GM18951 (cell line): ENCODE measurements at regions not wholly inside any gene's neighbourhood (a gene's known extent, or its start where the extent isn't known, plus 50 kb on each side); places are given as distances from the start of the nearest gene placed in this dataset.

Source experiments
- POLR2A ChIP-seq: IDR thresholded peaks from 4 replicates; pipeline ENCODE4 v1.6.1; 2011; ENCODE audit warnings: mild to moderate bottlenecking; ENCODE audit not compliant: insufficient read length, insufficient read depth; ENCODE audit errors: extremely low read depth
- in situ Hi-C: fragments of 300-500 bp; cut with MboI; formaldehyde crosslinking; loops from one replicate; pipeline ENCODE4 v1.12.0; 2022; ENCODE audit warnings: low sequenced_read_pairs, mixed read lengths, inconsistent platforms; ENCODE audit not compliant: unreplicated experiment

- in situ Hi-C loops, result no loop called here
- no peak for TF ChIP-seq POLR2A
Observed at GRCh38 chr4:125456075-125456474, 141.3 kb downstream of the FAT4 start.

- in situ Hi-C loops, result no loop called here
- no peak for TF ChIP-seq POLR2A
Observed at GRCh38 chr4:125459531-125459930, 144.8 kb downstream of the FAT4 start.

- in situ Hi-C loops, result no loop called here
- TF ChIP-seq POLR2A, result no peak
Observed at GRCh38 chr4:125461676-125462363, 147.1 kb downstream of the FAT4 start.

- no peak for TF ChIP-seq POLR2A
- in situ Hi-C loops, result no loop called here
Observed at GRCh38 chr4:125464146-125464545, 149.4 kb downstream of the FAT4 start.

GRCh38 chr4:125481334-125482045, 166.7 kb downstream of the FAT4 start:
- in situ Hi-C loops, result no loop called here
- no peak for TF ChIP-seq POLR2A

- no peak for TF ChIP-seq POLR2A
- in situ Hi-C loops, result no loop called here
Observed at GRCh38 chr4:125482822-125483221, 168.1 kb downstream of the FAT4 start.

- no peak for TF ChIP-seq POLR2A
- in situ Hi-C loops, result no loop called here
Observed at GRCh38 chr4:125483278-125483677, 168.5 kb downstream of the FAT4 start.

GRCh38 chr4:125484912-125485311, 170.2 kb downstream of the FAT4 start:
- in situ Hi-C loops, result no loop called here
- no peak for TF ChIP-seq POLR2A

GRCh38 chr4:125486351-125486750, 171.6 kb downstream of the FAT4 start:
- TF ChIP-seq POLR2A, result no peak
- in situ Hi-C loops, result no loop called here

- no peak for TF ChIP-seq POLR2A
- in situ Hi-C loops, result no loop called here
Observed at GRCh38 chr4:125489952-125490690, 175.4 kb downstream of the FAT4 start.

GRCh38 chr4:125492957-125493356, 178.2 kb downstream of the FAT4 start:
- TF ChIP-seq POLR2A, result no peak
- in situ Hi-C loops, result no loop called here

- in situ Hi-C loops, result no loop called here
- TF ChIP-seq POLR2A, result no peak
Observed at GRCh38 chr4:125497861-125498260, 183.1 kb downstream of the FAT4 start.

GRCh38 chr4:125498981-125499380, 184.2 kb downstream of the FAT4 start:
- TF ChIP-seq POLR2A, result no peak
- in situ Hi-C loops, result no loop called here

- in situ Hi-C loops, result no loop called here
- no peak for TF ChIP-seq POLR2A
Observed at GRCh38 chr4:125501090-125501489, 186.3 kb downstream of the FAT4 start.

GRCh38 chr4:125501568-125501967, 186.8 kb downstream of the FAT4 start:
- in situ Hi-C loops, result no loop called here

More at GRCh38 chr4:125501568-125501967, 186.8 kb downstream of the FAT4 start:
- TF ChIP-seq POLR2A, result no peak
